SJSA1 (cell line): ENCODE measurements at regions not wholly inside any gene's neighbourhood (a gene's known extent, or its start where the extent isn't known, plus 50 kb on each side); places are given as distances from the start of the nearest gene placed in this dataset.

Experiments
- DNase-seq, 2 experiments: peaks; one replicate each; pipeline ENCODE4 v3.0.0-alpha.2; 2015 to 2020; ENCODE audit warnings: low spot score in 2 of 2, low read depth in 1 of 2
- H3K27ac ChIP-seq: fragments of 250-450 bp; sonication (Bioruptor Pico); 2 replicates; pipeline ENCODE4 v1.5.1; 2020; ENCODE audit warnings: mild to moderate bottlenecking, moderate library complexity
- H3K27me3 ChIP-seq: fragments of 250-450 bp; sonication (Bioruptor Pico); replicated peaks from 2 replicates; pipeline ENCODE4 v1.5.1; 2020; ENCODE audit warnings: mild to moderate bottlenecking, moderate library complexity
- H3K36me3 ChIP-seq: fragments of 250-450 bp; sonication (Bioruptor Pico); 2 replicates; pipeline ENCODE4 v1.5.1; 2020; ENCODE audit warnings: mild to moderate bottlenecking
- H3K4me1 ChIP-seq: fragments of 250-450 bp; sonication (Bioruptor Pico); replicated peaks from 2 replicates; pipeline ENCODE4 v1.6.1; 2021; ENCODE audit warnings: mild to moderate bottlenecking
- H3K4me3 ChIP-seq: fragments of 250-450 bp; sonication (Bioruptor Pico); 2 replicates; pipeline ENCODE4 v1.5.1; 2020; ENCODE audit warnings: mild to moderate bottlenecking
- H3K9me3 ChIP-seq: fragments of 250-450 bp; sonication (Bioruptor Pico); replicated peaks from 2 replicates; pipeline ENCODE4 v1.5.1; 2020; ENCODE audit warnings: mild to moderate bottlenecking

GRCh38 chr3:188940573-188940932 lies 231.2 kb upstream of the TPRG1 start:
- Histone ChIP-seq H3K4me1 (peaks cover 14% of the 10 kb centered on the region), H3K4me3 (no peak overlapping the region), H3K9me3 (no peaks in the 10 kb centered on the region), H3K27ac (no peak overlapping the region), H3K27me3 (no peaks in the 10 kb centered on the region), H3K36me3 (no peaks in the 10 kb centered on the region)
- no peak for DNase-seq

GRCh38 chr3:188941103-188941502 lies 230.7 kb upstream of the TPRG1 start:
- Histone ChIP-seq H3K4me3 (no peak overlapping the region), H3K9me3 (no peaks in the 10 kb centered on the region), H3K4me1 (peaks cover 14% of the 10 kb centered on the region), H3K36me3 (no peaks in the 10 kb centered on the region), H3K27ac (no peak overlapping the region), H3K27me3 (no peaks in the 10 kb centered on the region)
- DNase-seq = no peak

GRCh38 chr3:188942191-188942590 lies 229.6 kb upstream of the TPRG1 start:
- no peak overlapping the region for H3K27ac ChIP-seq
- H3K27me3 ChIP-seq = no peaks in the 10 kb centered on the region
- H3K9me3 ChIP-seq = no peaks in the 10 kb centered on the region
- DNase-seq = no peak
- no peaks in the 10 kb centered on the region for H3K36me3 ChIP-seq
- no peak overlapping the region for H3K4me3 ChIP-seq
- H3K4me1 ChIP-seq = peaks cover 9% of the 10 kb centered on the region

- no peak for DNase-seq
- H3K27me3 ChIP-seq = no peaks in the 10 kb centered on the region
Observed at GRCh38 chr3:188943591-188943990, 228.2 kb upstream of the TPRG1 start.

GRCh38 chr3:188944108-188944507 lies 227.7 kb upstream of the TPRG1 start:
- no peak overlapping the region for H3K27ac ChIP-seq
- no peak for DNase-seq
- H3K27me3 ChIP-seq = no peaks in the 10 kb centered on the region
- no peaks in the 10 kb centered on the region for H3K9me3 ChIP-seq
- no peak overlapping the region for H3K4me3 ChIP-seq
- H3K36me3 ChIP-seq = no peaks in the 10 kb centered on the region
- peaks cover 12% of the 10 kb centered on the region for H3K4me1 ChIP-seq

More at GRCh38 chr3:188943591-188943990, 228.2 kb upstream of the TPRG1 start:
- no peaks in the 10 kb centered on the region for H3K9me3 ChIP-seq
- H3K4me1 ChIP-seq = peaks cover 7% of the 10 kb centered on the region
- no peaks in the 10 kb centered on the region for H3K36me3 ChIP-seq
- no peak overlapping the region for H3K4me3 ChIP-seq
- no peak overlapping the region for H3K27ac ChIP-seq

- Histone ChIP-seq H3K27ac (no peak overlapping the region), H3K9me3 (no peaks in the 10 kb centered on the region), H3K27me3 (no peaks in the 10 kb centered on the region), H3K4me3 (no peak overlapping the region), H3K36me3 (no peaks in the 10 kb centered on the region), H3K4me1 (peaks cover 35% of the 10 kb centered on the region)
- DNase-seq = no peak
Observed at GRCh38 chr3:188946351-188947240, 225.2 kb upstream of the TPRG1 start.

GRCh38 chr3:188947401-188948280 lies 224.1 kb upstream of the TPRG1 start:
- H3K27ac ChIP-seq = peak overlapping the region; percentile 45
- H3K36me3 ChIP-seq = no peaks in the 10 kb centered on the region
- no peaks in the 10 kb centered on the region for H3K9me3 ChIP-seq
- DNase-seq = no peak
- no peaks in the 10 kb centered on the region for H3K27me3 ChIP-seq
- no peak overlapping the region for H3K4me3 ChIP-seq
- H3K4me1 ChIP-seq = peaks cover 37% of the 10 kb centered on the region

GRCh38 chr3:188948281-188948996 lies 223.3 kb upstream of the TPRG1 start:
- Histone ChIP-seq H3K4me3 (no peak overlapping the region), H3K27me3 (no peaks in the 10 kb centered on the region), H3K36me3 (no peaks in the 10 kb centered on the region), H3K4me1 (peaks cover 37% of the 10 kb centered on the region), H3K27ac (peak overlapping the region; percentile 45), H3K9me3 (no peaks in the 10 kb centered on the region)
- peak; percentile 65 to 70 for DNase-seq

GRCh38 chr3:188948997-188949389 lies 222.8 kb upstream of the TPRG1 start:
- peak overlapping the region; percentile 45 for H3K27ac ChIP-seq
- no peak overlapping the region for H3K4me3 ChIP-seq
- DNase-seq = no peak
- peaks cover 37% of the 10 kb centered on the region for H3K4me1 ChIP-seq
- H3K36me3 ChIP-seq = no peaks in the 10 kb centered on the region
- H3K27me3 ChIP-seq = no peaks in the 10 kb centered on the region
- no peaks in the 10 kb centered on the region for H3K9me3 ChIP-seq

GRCh38 chr3:188949456-188949855 lies 222.3 kb upstream of the TPRG1 start:
- H3K4me3 ChIP-seq = no peak overlapping the region
- peak overlapping the region; percentile 45; the same call in 1 of the 2 replicates for H3K27ac ChIP-seq
- H3K27me3 ChIP-seq = no peaks in the 10 kb centered on the region
- no peaks in the 10 kb centered on the region for H3K9me3 ChIP-seq
- no peaks in the 10 kb centered on the region for H3K36me3 ChIP-seq
- no peak for DNase-seq
- H3K4me1 ChIP-seq = peaks cover 39% of the 10 kb centered on the region

- Histone ChIP-seq H3K27ac (0 out of 2 replicates have a peak overlapping the region, but pooled peaks have one; percentile 40), H3K36me3 (no peaks in the 10 kb centered on the region)
- DNase-seq = no peak
Observed at GRCh38 chr3:188949996-188950395, 221.8 kb upstream of the TPRG1 start.

GRCh38 chr3:188950832-188951489 lies 220.8 kb upstream of the TPRG1 start:
- H3K4me1 ChIP-seq = peaks cover 46% of the 10 kb centered on the region
- H3K36me3 ChIP-seq = no peaks in the 10 kb centered on the region
- H3K4me3 ChIP-seq = no peak overlapping the region
- peak overlapping the region; percentile 63 for H3K27ac ChIP-seq
- no peaks in the 10 kb centered on the region for H3K9me3 ChIP-seq
- H3K27me3 ChIP-seq = no peaks in the 10 kb centered on the region
- peak; percentile 81 to 83 for DNase-seq

More at GRCh38 chr3:188949996-188950395, 221.8 kb upstream of the TPRG1 start:
- Histone ChIP-seq H3K4me3 (no peak overlapping the region), H3K4me1 (peaks cover 40% of the 10 kb centered on the region), H3K9me3 (no peaks in the 10 kb centered on the region), H3K27me3 (no peaks in the 10 kb centered on the region)

- H3K9me3 ChIP-seq = no peaks in the 10 kb centered on the region
- no peaks in the 10 kb centered on the region for H3K27me3 ChIP-seq
- H3K27ac ChIP-seq = peak overlapping the region; percentile 63; the same call in 1 of the 2 replicates
- no peak overlapping the region for H3K4me3 ChIP-seq
- peaks cover 51% of the 10 kb centered on the region for H3K4me1 ChIP-seq
- DNase-seq = no peak
- H3K36me3 ChIP-seq = no peaks in the 10 kb centered on the region
Observed at GRCh38 chr3:188951734-188952133, 220.0 kb upstream of the TPRG1 start.
